Activated CD4-positive, alpha-beta memory T cell treated with anti-CD3 and anti-CD28 coated beads, Interleukin-2, amount 10 ng/mL, durations not matched to agents 7 days and 5 days (primary cell): ENCODE measurements at regions not wholly inside any gene's neighbourhood (a gene's known extent, or its start where the extent isn't known, plus 50 kb on each side); places are given as distances from the start of the nearest gene placed in this dataset.

Source experiments
- CTCF ChIA-PET: fragments of 350-600 bp; sonication (Branson Sonifier 250); formaldehyde crosslinking; loops from one replicate; lab custom pipeline; 2021; ENCODE audit warnings: antibody characterized with exemption, inconsistent platforms; lab: Charles Lee
- POLR2A ChIA-PET: fragments of 350-600 bp; sonication (Branson Sonifier 250); formaldehyde crosslinking; loops from one replicate; lab custom pipeline; 2021; ENCODE audit warnings: antibody characterized with exemption; lab: Charles Lee
- DNase-seq: peaks from one replicate; pipeline ENCODE4 v3.0.0-alpha.2; 2020
- H3K27ac Mint-ChIP-seq: one replicate; pipeline ENCODE4 v1.8.0; 2021; ENCODE audit warnings: mild to moderate bottlenecking, mixed read lengths
- H3K27me3 Mint-ChIP-seq: one replicate; pipeline ENCODE4 v1.8.0; 2021; ENCODE audit warnings: mixed read lengths
- H3K36me3 Mint-ChIP-seq: one replicate; pipeline ENCODE4 v1.8.0; 2021; ENCODE audit warnings: low read depth, mixed read lengths
- H3K4me1 Mint-ChIP-seq: one replicate; pipeline ENCODE4 v1.8.0; 2021; ENCODE audit warnings: mixed read lengths
- H3K4me3 Mint-ChIP-seq: one replicate; pipeline ENCODE4 v1.8.0; 2021; ENCODE audit warnings: mild to moderate bottlenecking, mixed read lengths
- H3K9me3 Mint-ChIP-seq: one replicate; pipeline ENCODE4 v1.8.0; 2021; ENCODE audit warnings: mixed read lengths

DNA sequence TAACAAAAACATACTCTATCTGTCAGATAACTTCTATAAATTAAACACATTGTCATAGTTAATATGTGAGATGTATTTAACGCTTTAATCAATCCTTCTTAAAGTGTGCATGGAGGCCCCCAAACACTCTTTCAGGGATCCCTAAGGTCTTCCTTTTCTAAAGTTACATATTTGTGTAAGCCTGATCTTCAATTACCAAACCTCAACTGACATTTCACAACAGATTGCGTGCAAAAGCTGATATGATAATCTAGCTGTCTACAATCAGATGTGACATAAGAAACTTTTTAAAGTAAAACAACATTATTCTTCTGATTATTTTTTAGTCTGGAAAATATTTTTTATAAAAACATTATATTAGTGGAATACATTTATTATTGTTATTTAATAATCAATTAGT is 1850.4 kb downstream of the OLFM4 start:
- Mint-ChIP-seq H3K36me3 (no peaks in the 10 kb centered on the region), H3K4me3 (no peak overlapping the region), H3K4me1 (no peaks in the 10 kb centered on the region), H3K9me3 (no peaks in the 10 kb centered on the region), H3K27ac (no peak overlapping the region), H3K27me3 (no peaks in the 10 kb centered on the region)
- DNase-seq = no peak
- CTCF ChIA-PET = no interaction called here
- POLR2A ChIA-PET = no interaction called here

DNA sequence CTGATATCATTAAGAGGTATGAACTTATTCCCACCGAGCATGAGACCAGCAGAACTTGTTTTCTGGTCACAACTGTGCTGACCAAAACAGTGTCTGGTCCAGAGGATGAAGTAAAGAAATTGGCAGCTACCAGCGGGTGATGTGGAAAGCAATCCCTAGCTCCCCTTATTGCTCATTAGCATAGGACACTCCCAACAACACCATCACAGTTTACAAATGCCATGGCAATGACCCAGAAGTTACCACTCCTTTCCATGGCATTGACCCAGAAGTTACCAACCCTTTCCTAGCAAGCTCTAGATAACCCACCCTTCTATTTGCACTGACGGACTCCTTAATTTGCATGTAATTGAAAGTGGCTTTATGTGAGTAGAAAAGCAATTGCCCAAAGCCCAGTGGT is 1856.1 kb downstream of the OLFM4 start:
- Mint-ChIP-seq H3K36me3 (no peaks in the 10 kb centered on the region), H3K4me1 (no peaks in the 10 kb centered on the region), H3K9me3 (no peaks in the 10 kb centered on the region), H3K27ac (no peak overlapping the region), H3K4me3 (no peak overlapping the region), H3K27me3 (no peaks in the 10 kb centered on the region)
- CTCF ChIA-PET = no interaction called here
- POLR2A ChIA-PET = no interaction called here
- DNase-seq = no peak

DNA sequence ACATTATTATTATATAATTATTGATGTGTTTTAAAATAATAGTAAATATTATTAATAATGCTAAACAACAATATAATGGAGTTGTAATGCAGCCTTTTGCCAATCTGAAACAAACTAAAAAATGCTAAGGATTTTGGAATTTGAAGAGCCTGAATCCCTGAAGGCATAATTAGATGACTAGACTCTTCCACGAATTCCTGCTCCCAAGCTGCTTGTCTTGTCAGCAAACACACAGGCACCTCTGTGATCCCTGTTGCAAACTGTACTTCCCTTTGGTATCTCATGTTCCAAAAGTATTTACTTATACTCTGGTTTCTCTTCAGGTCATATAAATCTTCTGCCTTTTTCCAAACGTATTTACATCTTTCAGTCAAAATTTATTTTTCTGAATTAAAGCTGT is 1862.4 kb downstream of the OLFM4 start:
- no peak for DNase-seq
- Mint-ChIP-seq H3K4me1 (no peaks in the 10 kb centered on the region), H3K36me3 (no peaks in the 10 kb centered on the region), H3K27ac (no peak overlapping the region), H3K9me3 (no peaks in the 10 kb centered on the region), H3K27me3 (no peaks in the 10 kb centered on the region), H3K4me3 (no peak overlapping the region)
- POLR2A ChIA-PET = no interaction called here
- CTCF ChIA-PET = no interaction called here

DNA sequence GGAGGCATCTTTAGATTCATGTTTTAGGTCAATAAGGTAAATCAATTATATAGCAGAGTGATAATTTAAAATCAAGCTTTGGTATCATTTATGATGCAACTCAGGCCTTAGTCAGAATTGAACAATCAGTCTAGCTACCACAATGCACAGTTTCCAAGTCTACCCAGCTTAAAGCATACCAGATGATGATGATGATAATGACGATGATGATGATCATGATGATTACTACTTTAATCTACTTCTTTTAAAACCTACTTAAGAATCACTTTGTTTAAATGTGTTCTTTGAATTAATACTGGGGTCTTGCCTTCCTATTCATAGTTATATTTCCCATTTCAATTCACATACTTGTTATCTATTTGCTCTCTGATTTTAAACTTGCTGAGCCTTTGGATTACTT is 1872.7 kb downstream of the OLFM4 start:
- Mint-ChIP-seq H3K4me3 (no peak overlapping the region), H3K27me3 (no peaks in the 10 kb centered on the region), H3K36me3 (no peaks in the 10 kb centered on the region), H3K27ac (no peak overlapping the region), H3K9me3 (peaks cover 2% of the 10 kb centered on the region), H3K4me1 (no peaks in the 10 kb centered on the region)
- no peak for DNase-seq
- CTCF ChIA-PET = no interaction called here
- POLR2A ChIA-PET = no interaction called here

DNA sequence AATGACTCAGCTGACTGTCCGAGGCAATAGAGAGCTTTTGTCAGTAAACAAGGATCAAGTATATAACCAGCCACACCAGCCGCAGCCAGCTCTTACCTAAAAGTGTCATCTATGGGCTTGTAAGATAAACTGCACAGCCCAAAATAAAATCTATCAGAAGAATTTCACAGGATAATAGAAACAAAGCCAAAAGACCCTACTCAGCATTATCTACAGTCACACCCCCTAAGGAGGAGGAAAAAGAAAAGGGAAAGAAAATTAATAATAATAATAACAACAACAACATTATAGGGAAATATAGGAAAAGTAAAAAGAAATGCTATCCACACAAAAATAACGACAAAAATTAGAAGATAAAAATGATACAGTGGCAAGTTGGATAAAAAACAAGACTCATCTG is 1883.8 kb downstream of the OLFM4 start:
- H3K4me3 Mint-ChIP-seq = no peak overlapping the region
- ChIA-PET CTCF (no interaction called here), POLR2A (no interaction called here)
- H3K27me3 Mint-ChIP-seq = no peaks in the 10 kb centered on the region
- H3K36me3 Mint-ChIP-seq = no peaks in the 10 kb centered on the region
- H3K9me3 Mint-ChIP-seq = peaks cover 5% of the 10 kb centered on the region
- DNase-seq = no peak
- no peaks in the 10 kb centered on the region for H3K4me1 Mint-ChIP-seq
- H3K27ac Mint-ChIP-seq = no peak overlapping the region

DNA sequence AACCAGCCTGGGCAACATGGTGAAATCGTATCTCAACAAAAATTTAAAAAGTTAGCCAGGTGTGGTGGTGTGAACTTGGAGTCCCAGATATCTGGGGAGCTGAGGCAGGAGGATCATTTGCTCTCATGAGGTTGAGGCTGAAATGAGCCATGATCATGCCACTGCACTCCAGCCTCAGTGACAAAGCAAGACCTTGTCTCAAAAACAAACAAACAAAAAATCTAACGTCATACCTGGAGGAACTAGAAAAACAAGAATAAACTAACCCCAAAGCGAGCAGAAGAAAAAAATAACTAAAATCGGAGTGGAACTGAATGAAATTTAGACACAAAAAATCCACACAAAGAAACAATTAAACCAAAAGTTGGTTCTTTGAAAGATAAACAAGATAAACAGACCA is 1885.1 kb downstream of the OLFM4 start:
- CTCF ChIA-PET = no interaction called here
- Mint-ChIP-seq H3K9me3 (peaks cover 5% of the 10 kb centered on the region), H3K4me1 (no peaks in the 10 kb centered on the region), H3K27me3 (no peaks in the 10 kb centered on the region), H3K36me3 (no peaks in the 10 kb centered on the region), H3K4me3 (no peak overlapping the region), H3K27ac (no peak overlapping the region)
- DNase-seq = no peak
- POLR2A ChIA-PET = no interaction called here

DNA sequence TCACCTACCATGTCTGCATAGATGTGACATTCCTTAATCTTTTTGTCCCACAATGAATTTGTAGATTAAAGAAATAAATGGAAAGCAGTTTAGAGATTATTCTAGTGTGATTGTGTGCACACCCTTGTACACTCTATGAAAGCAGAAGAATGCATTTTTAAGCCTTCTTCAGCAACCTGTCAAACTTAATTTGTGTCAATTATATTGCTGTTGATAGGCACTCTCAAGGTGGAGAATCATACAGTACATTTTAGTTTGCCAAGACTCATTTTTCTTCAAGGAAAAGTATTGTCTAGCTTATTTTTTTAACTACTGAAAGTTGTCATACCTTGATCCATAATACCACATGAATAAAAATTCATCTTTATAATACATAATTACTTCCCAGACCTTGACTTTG is 1898.9 kb downstream of the OLFM4 start:
- Mint-ChIP-seq H3K27ac (no peak overlapping the region), H3K27me3 (no peaks in the 10 kb centered on the region), H3K9me3 (peaks cover 8% of the 10 kb centered on the region), H3K4me1 (no peaks in the 10 kb centered on the region), H3K36me3 (no peaks in the 10 kb centered on the region), H3K4me3 (no peak overlapping the region)
- POLR2A ChIA-PET = no interaction called here
- DNase-seq = no peak
- CTCF ChIA-PET = no interaction called here

DNA sequence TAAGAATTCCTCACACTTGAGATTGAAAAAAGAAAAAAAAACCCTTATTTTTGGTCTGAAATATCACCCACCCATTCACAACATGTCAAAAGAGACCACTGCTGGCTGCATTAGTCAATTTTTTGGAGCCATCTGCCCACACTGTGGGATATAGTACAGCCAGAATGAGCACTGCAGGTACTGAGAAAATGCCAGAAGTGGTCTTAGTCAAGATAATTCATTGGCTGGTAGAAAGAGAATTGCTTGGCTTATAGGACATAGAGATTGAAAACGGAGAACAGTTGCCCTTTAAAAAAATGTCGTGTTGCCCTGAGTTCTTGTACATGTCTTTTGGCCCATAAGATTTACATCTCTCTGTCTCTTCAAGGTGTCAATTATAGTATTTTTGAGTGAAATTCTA is 1899.5 kb downstream of the OLFM4 start:
- H3K9me3 Mint-ChIP-seq = peaks cover 8% of the 10 kb centered on the region
- no peaks in the 10 kb centered on the region for H3K36me3 Mint-ChIP-seq
- H3K4me1 Mint-ChIP-seq = no peaks in the 10 kb centered on the region
- DNase-seq = no peak
- ChIA-PET POLR2A (no interaction called here), CTCF (no interaction called here)
- no peaks in the 10 kb centered on the region for H3K27me3 Mint-ChIP-seq
- H3K4me3 Mint-ChIP-seq = no peak overlapping the region
- H3K27ac Mint-ChIP-seq = no peak overlapping the region

DNA sequence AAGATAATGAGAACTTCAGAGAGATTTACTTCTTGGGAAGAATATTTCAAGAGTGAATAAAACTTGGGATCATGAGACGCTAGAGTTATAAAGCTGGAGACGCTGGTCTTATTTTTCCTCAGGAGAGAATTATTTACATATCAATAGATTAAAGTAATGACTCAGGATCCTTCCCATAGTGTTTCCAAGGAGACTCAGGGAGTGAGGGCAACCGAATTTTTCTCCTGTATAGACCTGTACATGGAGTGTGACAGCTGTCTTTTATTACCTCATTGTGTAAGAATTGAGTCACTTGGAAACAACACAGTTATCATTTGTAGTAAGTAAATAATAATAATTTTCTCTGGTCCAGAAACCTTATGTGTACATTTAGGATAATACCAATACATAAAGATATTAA is 1905.5 kb downstream of the OLFM4 start:
- POLR2A ChIA-PET = no interaction called here
- Mint-ChIP-seq H3K36me3 (no peaks in the 10 kb centered on the region), H3K4me1 (no peaks in the 10 kb centered on the region), H3K9me3 (peaks cover 13% of the 10 kb centered on the region), H3K27me3 (no peaks in the 10 kb centered on the region), H3K4me3 (no peak overlapping the region), H3K27ac (no peak overlapping the region)
- CTCF ChIA-PET = no interaction called here
- no peak for DNase-seq

DNA sequence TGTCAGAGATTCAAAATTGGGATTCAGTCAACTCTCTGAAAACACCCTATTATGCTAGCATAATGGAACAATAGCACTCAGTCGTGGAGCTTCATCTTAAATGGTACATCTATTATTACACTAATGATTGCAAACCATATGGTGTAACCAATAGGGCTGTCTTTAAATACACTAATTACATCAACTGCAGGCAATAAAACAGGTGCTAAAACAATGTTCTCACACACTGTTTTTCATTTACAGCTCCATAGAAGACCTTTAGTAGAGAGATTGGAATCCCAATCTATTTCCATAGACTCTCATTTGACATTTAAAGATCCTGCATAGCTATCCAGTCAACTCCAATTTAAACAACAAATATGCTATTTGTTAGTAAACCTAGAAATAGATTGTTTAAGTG is 1917.4 kb downstream of the OLFM4 start:
- no peaks in the 10 kb centered on the region for H3K4me1 Mint-ChIP-seq

DNA sequence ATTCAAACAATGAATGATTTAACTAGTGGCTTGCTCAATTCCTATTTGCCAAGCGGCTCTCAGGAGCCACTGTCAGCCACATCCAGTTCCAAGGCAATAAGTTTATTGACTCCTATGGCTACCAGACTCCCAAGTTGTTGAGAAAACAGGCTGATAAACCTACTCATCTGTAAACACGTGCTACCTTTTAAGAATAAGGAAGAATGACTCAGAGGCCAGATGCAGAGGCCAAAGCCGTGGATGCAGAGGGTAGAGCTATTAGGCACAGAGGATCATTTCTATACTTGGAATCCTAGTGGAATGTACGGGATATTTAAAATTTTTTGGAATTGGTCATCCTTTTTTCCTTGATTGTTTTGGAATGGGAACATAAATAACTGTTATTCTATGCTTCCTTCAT is 1921.1 kb downstream of the OLFM4 start:
- H3K36me3 Mint-ChIP-seq = no peaks in the 10 kb centered on the region
- no peak overlapping the region for H3K27ac Mint-ChIP-seq
- POLR2A ChIA-PET = no interaction called here
- H3K4me3 Mint-ChIP-seq = no peak overlapping the region
- H3K27me3 Mint-ChIP-seq = no peaks in the 10 kb centered on the region
- H3K4me1 Mint-ChIP-seq = no peaks in the 10 kb centered on the region
- DNase-seq = no peak
- CTCF ChIA-PET = no interaction called here
- peaks cover 4% of the 10 kb centered on the region for H3K9me3 Mint-ChIP-seq

More for the DNA sequence above, 1917.4 kb downstream of the OLFM4 start:
- no peaks in the 10 kb centered on the region for H3K36me3 Mint-ChIP-seq
- POLR2A ChIA-PET = no interaction called here
- peaks cover 4% of the 10 kb centered on the region for H3K9me3 Mint-ChIP-seq
- H3K27me3 Mint-ChIP-seq = no peaks in the 10 kb centered on the region
- CTCF ChIA-PET = no interaction called here
- H3K27ac Mint-ChIP-seq = no peak overlapping the region
- no peak for DNase-seq
- no peak overlapping the region for H3K4me3 Mint-ChIP-seq

DNA sequence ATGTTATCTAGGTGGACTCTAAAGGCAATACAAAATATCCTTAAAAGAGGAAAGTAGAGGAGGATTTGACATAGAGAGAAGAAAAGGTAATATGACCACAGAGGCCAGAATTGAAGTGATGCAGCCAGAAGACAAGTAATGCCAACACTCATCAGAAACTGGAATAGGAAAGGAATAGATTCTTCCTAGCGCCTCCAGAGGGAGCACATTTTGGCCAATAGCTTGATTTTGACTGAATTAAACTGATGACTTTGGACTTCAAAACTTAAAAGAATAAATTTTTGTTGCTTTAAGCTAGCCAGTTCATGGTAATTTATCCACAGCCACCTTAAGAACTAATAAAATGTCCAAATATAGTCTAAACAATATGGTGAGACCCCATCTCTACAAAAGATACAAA is 1921.9 kb downstream of the OLFM4 start:
- Mint-ChIP-seq H3K27me3 (no peaks in the 10 kb centered on the region), H3K36me3 (no peaks in the 10 kb centered on the region), H3K9me3 (peaks cover 4% of the 10 kb centered on the region), H3K4me3 (no peak overlapping the region), H3K4me1 (no peaks in the 10 kb centered on the region), H3K27ac (no peak overlapping the region)
- ChIA-PET CTCF (no interaction called here), POLR2A (no interaction called here)
- DNase-seq = no peak

DNA sequence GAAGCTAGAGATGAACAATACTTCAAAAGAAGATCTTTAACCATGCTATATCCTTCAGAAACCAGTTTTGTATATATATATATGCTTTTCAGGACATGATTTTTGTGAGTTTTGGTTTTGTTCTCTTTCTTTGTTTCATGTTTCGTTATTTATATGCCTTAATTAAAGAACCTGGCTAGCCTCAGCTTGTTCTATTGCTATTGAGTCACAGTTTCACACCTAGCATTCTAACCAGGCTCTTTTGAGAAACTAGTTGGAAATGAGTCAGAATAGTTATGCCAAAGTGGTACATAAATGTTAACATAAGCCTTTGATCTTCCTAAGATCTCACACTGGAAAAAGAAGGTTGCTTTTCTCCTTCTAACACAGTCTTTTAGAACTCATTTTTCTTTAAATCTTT is 1925.2 kb downstream of the OLFM4 start:
- Mint-ChIP-seq H3K4me1 (no peaks in the 10 kb centered on the region), H3K27me3 (no peaks in the 10 kb centered on the region), H3K27ac (no peak overlapping the region), H3K9me3 (no peaks in the 10 kb centered on the region), H3K36me3 (no peaks in the 10 kb centered on the region), H3K4me3 (no peak overlapping the region)
- POLR2A ChIA-PET = no interaction called here
- no peak for DNase-seq
- CTCF ChIA-PET = no interaction called here

DNA sequence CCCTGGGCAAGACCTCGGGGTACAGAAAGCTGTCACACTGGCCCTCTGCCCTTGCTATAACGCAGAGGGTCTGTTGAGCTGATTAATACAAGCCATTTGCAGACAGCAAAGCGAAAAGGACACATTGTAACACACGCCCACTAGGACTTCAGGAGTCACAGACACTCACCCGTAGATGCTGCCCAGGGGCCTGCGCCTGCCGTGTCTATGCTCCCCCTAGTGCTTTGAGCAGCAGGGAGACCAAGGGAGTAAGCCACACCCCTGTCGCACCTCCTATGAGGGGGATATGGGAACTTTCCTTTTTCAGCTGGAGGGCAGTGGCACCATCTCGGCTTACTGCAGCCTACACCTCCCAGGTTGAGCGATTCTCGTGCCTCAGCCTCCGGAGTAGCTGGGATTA is 1930.2 kb downstream of the OLFM4 start:
- H3K27me3 Mint-ChIP-seq = no peaks in the 10 kb centered on the region
- ChIA-PET CTCF (no interaction called here), POLR2A (no interaction called here)
- no peak for DNase-seq
- H3K36me3 Mint-ChIP-seq = no peaks in the 10 kb centered on the region
- no peak overlapping the region for H3K27ac Mint-ChIP-seq
- no peaks in the 10 kb centered on the region for H3K4me1 Mint-ChIP-seq
- H3K4me3 Mint-ChIP-seq = no peak overlapping the region
- H3K9me3 Mint-ChIP-seq = peaks cover 13% of the 10 kb centered on the region

DNA sequence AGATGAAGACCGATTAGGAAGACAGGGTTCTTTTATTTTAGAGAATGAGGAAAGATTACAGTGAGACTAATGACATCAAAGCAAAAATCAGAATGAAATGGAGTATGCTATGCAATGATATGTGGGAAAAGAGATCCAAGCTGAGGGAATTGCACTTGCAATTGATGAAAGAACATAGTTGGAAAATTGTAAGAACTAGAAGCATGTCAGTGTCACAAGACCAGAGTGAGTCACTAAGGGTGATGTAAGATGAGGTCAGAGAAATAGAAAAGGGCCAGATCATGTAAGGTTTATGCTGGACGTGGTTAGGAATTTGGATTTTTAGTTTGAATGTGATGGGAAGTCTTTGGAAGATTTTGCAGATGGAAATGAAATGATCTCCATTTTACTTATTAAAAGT is 1937.3 kb downstream of the OLFM4 start:
- Mint-ChIP-seq H3K27me3 (no peaks in the 10 kb centered on the region), H3K36me3 (no peaks in the 10 kb centered on the region), H3K4me3 (no peak overlapping the region), H3K27ac (no peak overlapping the region), H3K9me3 (peaks cover 13% of the 10 kb centered on the region), H3K4me1 (no peaks in the 10 kb centered on the region)
- ChIA-PET POLR2A (no interaction called here), CTCF (no interaction called here)
- DNase-seq = no peak
